ENCODE measurements at regions not wholly inside any gene's neighbourhood (a gene's known extent, or its start where the extent isn't known, plus 50 kb on each side); places are given as distances from the start of the nearest gene placed in this dataset.
"Not testable (repeated sequence)": the region's sequence is repeated elsewhere in the genome, so short reads cannot be mapped to it uniquely, and the experiment has no call there.

DNA sequence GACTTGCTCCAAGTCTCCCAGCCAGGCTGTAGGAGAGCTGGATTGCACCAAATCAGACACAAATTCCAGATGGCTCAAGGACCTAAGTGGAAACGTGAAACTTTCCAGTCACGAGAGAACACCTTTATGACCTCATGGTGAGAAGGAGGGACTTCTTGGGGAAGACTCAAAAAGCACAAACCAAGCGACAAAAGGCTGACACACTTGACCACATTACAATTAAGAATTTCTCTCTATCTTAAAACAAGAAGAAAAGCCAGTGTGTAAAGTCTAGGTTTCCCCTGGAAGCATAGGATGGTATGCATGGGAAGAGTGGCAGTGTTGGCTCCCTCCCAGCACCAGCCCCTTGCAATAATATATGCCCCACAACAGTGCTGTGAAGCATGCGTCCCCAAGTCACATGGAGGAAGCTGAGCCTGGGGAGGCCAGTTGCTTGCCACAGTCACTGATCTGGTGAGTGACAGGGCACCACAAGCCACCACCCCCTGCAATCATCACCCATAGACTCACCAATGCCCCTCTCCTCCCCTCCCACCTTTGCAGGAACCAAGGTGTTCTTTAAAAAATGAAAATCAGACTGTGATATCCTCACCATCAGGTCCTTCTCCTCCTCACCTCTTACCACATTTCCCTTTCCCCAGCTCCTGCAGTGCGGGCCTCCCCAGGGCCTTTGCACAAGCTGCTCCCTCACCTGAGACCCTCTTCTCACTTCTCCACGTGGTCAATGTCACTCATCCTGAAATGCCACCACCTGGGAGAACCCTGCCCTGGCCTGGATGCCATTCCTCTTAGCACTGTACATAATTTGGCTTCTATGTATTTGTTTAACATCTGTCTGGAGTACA lies 188.7 kb downstream of the BCL2L11 start:
- TF ChIP-seq CTCF (conservative IDR thresholded peaks at IDR 0.05; ENCODE audit: low read length); EZH2phosphoT487 (IDR thresholded peaks at IDR 0.05; ENCODE audit: borderline replicate concordance): not testable (repeated sequence)
